ENCODE measurements at regions not wholly inside any gene's neighbourhood (a gene's known extent, or its start where the extent isn't known, plus 50 kb on each side); places are given as distances from the start of the nearest gene placed in this dataset.

GRCh38 chr1:20416706-20417105, 69.3 kb downstream of the CAMK2N1 start:
- no peak for ATAC-seq
- no peak for TF ChIP-seq ARNTL (CRISPR knock-in tag; IDR thresholded peaks at IDR 0.05; ENCODE audit: borderline replicate concordance, low read depth)
- TF ChIP-seq ISL1 (CRISPR knock-in tag; IDR thresholded peaks at IDR 0.05): no peak
- no peak for TF ChIP-seq BACH2 (CRISPR knock-in tag; IDR thresholded peaks at IDR 0.05; ENCODE audit: borderline replicate concordance)
- no peak for TF ChIP-seq ZNF565 (CRISPR knock-in tag; conservative IDR thresholded peaks at IDR 0.05; ENCODE audit: low read depth)
- TF ChIP-seq ZNF8 (CRISPR knock-in tag; IDR thresholded peaks at IDR 0.05): no peak
- no peak for TF ChIP-seq CSDC2 (CRISPR knock-in tag; IDR thresholded peaks at IDR 0.05)
- TF ChIP-seq TOX (CRISPR knock-in tag; IDR thresholded peaks at IDR 0.05; ENCODE audit: borderline replicate concordance): no peak
- no peak for TF ChIP-seq ZFP3 (CRISPR knock-in tag; IDR thresholded peaks at IDR 0.05)
- TF ChIP-seq POU6F1 (CRISPR knock-in tag; IDR thresholded peaks at IDR 0.05; ENCODE audit: borderline replicate concordance, low read depth): no peak
- TF ChIP-seq ZC3H10 (CRISPR knock-in tag; IDR thresholded peaks at IDR 0.05): no peak

GRCh38 chr1:20413776-20414140, 72.3 kb downstream of the CAMK2N1 start:
- TF ChIP-seq TCF4 (CRISPR knock-in tag; IDR thresholded peaks at IDR 0.05; ENCODE audit: borderline replicate concordance) (no peak), ZNF8 (CRISPR knock-in tag; IDR thresholded peaks at IDR 0.05) (no peak), BACH2 (CRISPR knock-in tag; IDR thresholded peaks at IDR 0.05; ENCODE audit: borderline replicate concordance) (no peak), ISL1 (CRISPR knock-in tag; IDR thresholded peaks at IDR 0.05) (no peak), SNAI2 (CRISPR knock-in tag; IDR thresholded peaks at IDR 0.05) (no peak), ZNF565 (CRISPR knock-in tag; conservative IDR thresholded peaks at IDR 0.05; ENCODE audit: low read depth) (no peak), TOX (CRISPR knock-in tag; IDR thresholded peaks at IDR 0.05; ENCODE audit: borderline replicate concordance) (no peak), ZNF70 (CRISPR knock-in tag; IDR thresholded peaks at IDR 0.05) (no peak), POU6F1 (CRISPR knock-in tag; IDR thresholded peaks at IDR 0.05; ENCODE audit: borderline replicate concordance, low read depth) (no peak)
- no peak for ATAC-seq

GRCh38 chr1:20413136-20413775, 72.8 kb downstream of the CAMK2N1 start:
- TF ChIP-seq PPARA (CRISPR knock-in tag; IDR thresholded peaks at IDR 0.05; ENCODE audit: borderline replicate concordance): no peak
- no peak for TF ChIP-seq TCF4 (CRISPR knock-in tag; IDR thresholded peaks at IDR 0.05; ENCODE audit: borderline replicate concordance)
- TF ChIP-seq RARB (CRISPR knock-in tag; IDR thresholded peaks at IDR 0.05): no peak
- no peak for TF ChIP-seq ZFP3 (CRISPR knock-in tag; IDR thresholded peaks at IDR 0.05)
- no peak for TF ChIP-seq ISL1 (CRISPR knock-in tag; IDR thresholded peaks at IDR 0.05)
- no peak for TF ChIP-seq ZNF565 (CRISPR knock-in tag; conservative IDR thresholded peaks at IDR 0.05; ENCODE audit: low read depth)
- no peak for TF ChIP-seq ZC3H10 (CRISPR knock-in tag; IDR thresholded peaks at IDR 0.05)
- TF ChIP-seq CREB5 (CRISPR knock-in tag; IDR thresholded peaks at IDR 0.05; ENCODE audit: low read depth): no peak
- no peak for TF ChIP-seq CSRNP3 (CRISPR knock-in tag; IDR thresholded peaks at IDR 0.05)
- no peak for TF ChIP-seq PATZ1 (CRISPR knock-in tag; IDR thresholded peaks at IDR 0.05; ENCODE audit: borderline replicate concordance)
- TF ChIP-seq ZNF8 (CRISPR knock-in tag; IDR thresholded peaks at IDR 0.05): no peak
- TF ChIP-seq POU6F1 (CRISPR knock-in tag; IDR thresholded peaks at IDR 0.05; ENCODE audit: borderline replicate concordance, low read depth): no peak
- TF ChIP-seq BACH2 (CRISPR knock-in tag; IDR thresholded peaks at IDR 0.05; ENCODE audit: borderline replicate concordance): no peak
- TF ChIP-seq ESRRG (CRISPR knock-in tag; IDR thresholded peaks at IDR 0.05): no peak
- TF ChIP-seq TSHZ2 (CRISPR knock-in tag; IDR thresholded peaks at IDR 0.05): no peak
- no peak for TF ChIP-seq TOX (CRISPR knock-in tag; IDR thresholded peaks at IDR 0.05; ENCODE audit: borderline replicate concordance)
- ATAC-seq: no peak
